HG03175 (cell line): ENCODE measurements at regions not wholly inside any gene's neighbourhood (a gene's known extent, or its start where the extent isn't known, plus 50 kb on each side); places are given as distances from the start of the nearest gene placed in this dataset.

Experiments
- ATAC-seq: cut with Tn5 transposase; IDR thresholded peaks from one replicate; pipeline ENCODE4 v1.9.1; 2021; ENCODE audit warnings: mild to moderate bottlenecking, moderate library complexity; ENCODE audit not compliant: unreplicated experiment

GRCh38 chr15:70493376-70493775 is 270.0 kb downstream of the UACA start:
- no peak for ATAC-seq

GRCh38 chr15:70492240-70493177 is 270.8 kb downstream of the UACA start:
- peak; percentile 65 for ATAC-seq

- ATAC-seq, result no peak
Measured at GRCh38 chr15:70491641-70492040, 271.7 kb downstream of the UACA start.

GRCh38 chr15:70491201-70491621 is 272.1 kb downstream of the UACA start:
- ATAC-seq, result no peak

GRCh38 chr15:70490838-70491155 is 272.6 kb downstream of the UACA start:
- ATAC-seq, result no peak

- no peak for ATAC-seq
Measured at GRCh38 chr15:70490148-70490837, 273.1 kb downstream of the UACA start.

GRCh38 chr15:70488941-70489848 is 274.2 kb downstream of the UACA start:
- ATAC-seq, result no peak

- ATAC-seq, result no peak
Measured at GRCh38 chr15:70488002-70488605, 275.3 kb downstream of the UACA start.

- no peak for ATAC-seq
Measured at GRCh38 chr15:70487387-70487740, 276.0 kb downstream of the UACA start.

- ATAC-seq, result peak; percentile 68
Measured at GRCh38 chr15:70486451-70487386, 276.6 kb downstream of the UACA start.

- ATAC-seq, result no peak
Measured at GRCh38 chr15:70486012-70486411, 277.3 kb downstream of the UACA start.

- ATAC-seq, result no peak
Measured at GRCh38 chr15:70484993-70485392, 278.4 kb downstream of the UACA start.

- no peak for ATAC-seq
Measured at GRCh38 chr15:70483513-70483912, 279.8 kb downstream of the UACA start.

GRCh38 chr15:70480196-70480856 is 283.0 kb downstream of the UACA start:
- peak; percentile 37 for ATAC-seq

- ATAC-seq, result peak; percentile 44
Measured at GRCh38 chr15:70479785-70480184, 283.6 kb downstream of the UACA start.

- ATAC-seq, result no peak
Measured at GRCh38 chr15:70479056-70479455, 284.3 kb downstream of the UACA start.

- peak; percentile 63 for ATAC-seq
Measured at GRCh38 chr15:70478251-70478990, 284.9 kb downstream of the UACA start.

GRCh38 chr15:70477750-70478250 is 285.6 kb downstream of the UACA start:
- no peak for ATAC-seq
